Hepatocyte (in vitro differentiated cells): ENCODE measurements at regions not wholly inside any gene's neighbourhood (a gene's known extent, or its start where the extent isn't known, plus 50 kb on each side); places are given as distances from the start of the nearest gene placed in this dataset.

Experiments used
- DNase-seq: peaks from one replicate; pipeline ENCODE4 v3.0.0-alpha.2; 2016; ENCODE audit warnings: low spot score
- H2AFZ ChIP-seq: fragments of 200-600 bp; sonication (generic); 2 replicates; pipeline ENCODE4 v1.6.0; 2016; ENCODE audit warnings: antibody characterized with exemption, mild to moderate bottlenecking
- H3K27ac ChIP-seq: fragments of 200-600 bp; sonication (generic); 2 replicates; pipeline ENCODE4 v1.5.1; 2016; ENCODE audit warnings: mild to moderate bottlenecking
- H3K27me3 ChIP-seq: fragments of 200-600 bp; sonication (generic); 2 replicates; pipeline ENCODE4 v1.6.1; 2016
- H3K36me3 ChIP-seq: fragments of 200-600 bp; sonication (generic); replicated peaks from 2 replicates; pipeline ENCODE4 v1.5.1; 2016; ENCODE audit warnings: low read depth; ENCODE audit not compliant: insufficient read depth
- H3K4me1 ChIP-seq: fragments of 200-600 bp; sonication (generic); 2 replicates; pipeline ENCODE4 v1.5.1; 2016; ENCODE audit warnings: mild to moderate bottlenecking, moderate library complexity; ENCODE audit not compliant: insufficient read depth
- H3K4me2 ChIP-seq: fragments of 200-600 bp; sonication (generic); 2 replicates; pipeline ENCODE4 v1.6.0; 2016
- H3K4me3 ChIP-seq: fragments of 200-600 bp; sonication (generic); 2 replicates; pipeline ENCODE4 v1.5.1; 2016; ENCODE audit warnings: mild to moderate bottlenecking
- H3K79me2 ChIP-seq: fragments of 200-600 bp; sonication (generic); 2 replicates; pipeline ENCODE4 v1.6.0; 2017; ENCODE audit warnings: mild to moderate bottlenecking
- H3K9me2 ChIP-seq: fragments of 200-600 bp; sonication (generic); replicated peaks from 2 replicates; pipeline ENCODE4 v1.6.0; 2017; ENCODE audit warnings: mild to moderate bottlenecking; ENCODE audit not compliant: insufficient read depth
- H3K9me3 ChIP-seq: fragments of 200-600 bp; sonication (generic); 2 replicates; pipeline ENCODE4 v1.5.1; 2016; ENCODE audit warnings: low read depth, mild to moderate bottlenecking
- H4K20me1 ChIP-seq: fragments of 200-600 bp; sonication (generic); 2 replicates; pipeline ENCODE4 v1.6.0; 2016; ENCODE audit warnings: mild to moderate bottlenecking; ENCODE audit not compliant: insufficient read depth, poor library complexity, severe bottlenecking
- CTCF ChIP-seq: fragments of 200-600 bp; sonication (generic); IDR thresholded peaks from 2 replicates; pipeline ENCODE4 v1.5.1; 2016; ENCODE audit warnings: antibody characterized with exemption, mild to moderate bottlenecking; ENCODE audit not compliant: poor library complexity
- EZH2 ChIP-seq: fragments of 200-600 bp; sonication (generic); IDR thresholded peaks from 2 replicates; pipeline ENCODE4 v1.6.1; 2016; ENCODE audit warnings: antibody characterized with exemption, mild to moderate bottlenecking, borderline replicate concordance
- EZH2phosphoT487 ChIP-seq: fragments of 200-600 bp; sonication (generic); IDR thresholded peaks from one replicate; pipeline ENCODE4 v1.6.1; 2018; ENCODE audit warnings: antibody characterized with exemption, mild to moderate bottlenecking, low read depth, moderate library complexity; ENCODE audit not compliant: unreplicated experiment, severe bottlenecking
- WGBS: methylation state at CpG from one replicate; pipeline ENCODE4 v1.1.6; 2016; ENCODE audit warnings: low lambda C conversion rate; ENCODE audit errors: missing lambda C conversion rate; 5-methylcytosine and 5-hydroxymethylcytosine counted together

- DNase-seq: no peak
- Histone ChIP-seq H3K9me2 (no peaks in the 10 kb centered on the region), H3K4me3 (no peak overlapping the region), H4K20me1 (no peaks in the 10 kb centered on the region), H3K27me3 (no peaks in the 10 kb centered on the region), H3K79me2 (no peaks in the 10 kb centered on the region), H3K9me3 (no peaks in the 10 kb centered on the region), H3K4me2 (no peak overlapping the region), H3K36me3 (no peaks in the 10 kb centered on the region), H3K27ac (no peak overlapping the region), H2AFZ (no peak overlapping the region), H3K4me1 (no peaks in the 10 kb centered on the region)
- WGBS: 62% methylated on average over 4 of the region's 4 CpGs
- TF ChIP-seq EZH2phosphoT487: no peak
- no peak for TF ChIP-seq EZH2
- no peak for TF ChIP-seq CTCF
These were observed 363.8 kb upstream of the NAALADL2 start for GRCh38 chr3:174495311-174495710.

DNA sequence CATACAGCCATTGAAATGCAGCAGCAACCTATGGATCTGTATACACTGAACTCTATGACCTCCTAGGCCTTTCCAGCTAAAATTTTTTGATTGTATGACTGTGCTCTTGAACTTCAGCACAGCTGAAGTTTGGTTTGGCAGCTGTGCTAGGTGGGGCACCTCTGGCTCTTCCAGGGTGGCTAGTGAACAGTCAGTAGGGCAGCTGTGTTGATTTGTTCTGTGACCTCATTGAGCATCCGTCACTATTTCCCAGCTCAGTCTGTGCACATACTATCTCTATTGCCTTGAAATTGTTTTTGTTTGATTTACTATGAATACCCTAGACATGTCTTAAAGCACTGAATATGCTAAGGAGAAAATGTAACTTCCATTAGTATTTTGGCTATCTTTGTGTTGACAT lies 363.2 kb upstream of the NAALADL2 start:
- TF ChIP-seq EZH2phosphoT487: no peak
- no peak for TF ChIP-seq CTCF
- no peak for TF ChIP-seq EZH2
- Histone ChIP-seq H3K4me2 (no peak overlapping the region), H2AFZ (no peak overlapping the region), H3K27ac (no peak overlapping the region), H4K20me1 (no peaks in the 10 kb centered on the region), H3K4me1 (no peaks in the 10 kb centered on the region), H3K9me3 (no peaks in the 10 kb centered on the region), H3K4me3 (no peak overlapping the region), H3K36me3 (no peaks in the 10 kb centered on the region), H3K27me3 (no peaks in the 10 kb centered on the region), H3K9me2 (no peaks in the 10 kb centered on the region), H3K79me2 (no peaks in the 10 kb centered on the region)
- WGBS: 91% methylated on average over 1 of the region's 1 CpG
- DNase-seq: no peak

DNA sequence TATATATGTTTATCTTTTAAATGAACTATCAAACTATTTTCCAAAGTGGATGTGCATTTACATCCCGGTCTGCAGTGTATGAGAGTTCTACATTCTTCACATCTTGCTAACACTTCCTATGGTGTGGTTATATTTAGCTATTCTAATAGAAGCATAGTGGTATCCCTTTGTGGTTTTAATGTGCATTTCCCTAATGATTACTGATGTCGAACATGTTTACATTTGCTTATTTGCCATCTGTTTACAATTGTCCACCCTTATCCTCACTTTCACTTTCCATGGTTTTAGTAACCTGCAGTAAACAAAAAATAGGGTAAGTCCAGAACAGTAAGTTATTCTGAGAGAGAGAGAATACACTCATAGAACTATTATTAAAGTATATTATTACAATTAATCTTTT lies 360.5 kb upstream of the NAALADL2 start:
- H3K9me3 ChIP-seq: no peaks in the 10 kb centered on the region
- H3K4me1 ChIP-seq: no peaks in the 10 kb centered on the region
- no peak overlapping the region for H3K4me3 ChIP-seq
- TF ChIP-seq EZH2 (no peak), EZH2phosphoT487 (no peak)
- H3K4me2 ChIP-seq: peak overlapping the region; percentile 41
- 57% methylated on average over 2 of the region's 2 CpGs for WGBS
- no peak overlapping the region for H2AFZ ChIP-seq
- H3K9me2 ChIP-seq: no peaks in the 10 kb centered on the region
- H3K27ac ChIP-seq: no peak overlapping the region
- H4K20me1 ChIP-seq: no peaks in the 10 kb centered on the region
- H3K27me3 ChIP-seq: no peaks in the 10 kb centered on the region
- H3K79me2 ChIP-seq: no peaks in the 10 kb centered on the region
- no peak for DNase-seq
- no peaks in the 10 kb centered on the region for H3K36me3 ChIP-seq

- no peak overlapping the region for H3K4me3 ChIP-seq
- WGBS: 100% methylated on average over 1 of the region's 1 CpG
- no peaks in the 10 kb centered on the region for H3K79me2 ChIP-seq
- TF ChIP-seq CTCF: no peak
- no peak for TF ChIP-seq EZH2phosphoT487
- TF ChIP-seq EZH2: no peak
- H3K9me3 ChIP-seq: no peaks in the 10 kb centered on the region
- no peak for DNase-seq
- H3K4me2 ChIP-seq: no peak overlapping the region
- no peak overlapping the region for H2AFZ ChIP-seq
- H3K9me2 ChIP-seq: no peaks in the 10 kb centered on the region
- H3K4me1 ChIP-seq: no peaks in the 10 kb centered on the region
- no peaks in the 10 kb centered on the region for H4K20me1 ChIP-seq
- no peak overlapping the region for H3K27ac ChIP-seq
- no peaks in the 10 kb centered on the region for H3K27me3 ChIP-seq
- no peaks in the 10 kb centered on the region for H3K36me3 ChIP-seq
These were observed 353.9 kb upstream of the NAALADL2 start for GRCh38 chr3:174505266-174505665.
